A549 (cell line): ENCODE measurements at regions not wholly inside any gene's neighbourhood (a gene's known extent, or its start where the extent isn't known, plus 50 kb on each side); places are given as distances from the start of the nearest gene placed in this dataset.

Experiments
- ATAC-seq, 2 experiments: fragments of 200-7000 bp in 1 of 2; fragments of >200 bp in 1 of 2; cut with Nextera tagmentation in 1 of 2; cut with Tn5 transposase in 1 of 2; 3 replicates each; pipeline versions ENCODE4 v1.8.0 to v1.9.1; 2018 to 2020; ENCODE audit warnings: mild to moderate bottlenecking in 1 of 2, moderate library complexity in 1 of 2
- CTCF ChIA-PET: fragments of 300-600 bp; sonication (Branson Sonifier 250); formaldehyde crosslinking; extraction: SDS; loops from one replicate; lab custom pipeline; 2021; ENCODE audit warnings: antibody characterized with exemption, inconsistent platforms; lab: Yijun Ruan, JAX
- POLR2A ChIA-PET: fragments of 350-600 bp; formaldehyde crosslinking; extraction: SDS; loops from one replicate; lab custom pipeline; 2021; ENCODE audit warnings: antibody characterized with exemption, inconsistent platforms; lab: Yijun Ruan, JAX
- DNase-seq, 2 experiments: peaks; one replicate each; pipeline versions ENCODE4 v3.0.0 to v3.0.0-alpha.2; 2011 to 2016; ENCODE audit warnings: low read depth in 1 of 2, low spot score in 1 of 2
- FAIRE-seq: peaks from 2 replicates; lab custom pipeline; 2011; peaks lifted over from hg19 to GRCh38; lab: Jason Lieb, UNC
- H3K27ac ChIP-seq, 2 experiments: fragments of >200 bp; sonication (Bioruptor Twin); formaldehyde crosslinking; 3 replicates each; pipeline ENCODE4 v1.5.1; 2016 to 2017
- H3K4me1 ChIP-seq: fragments of >200 bp; sonication (Bioruptor Twin); formaldehyde crosslinking; 3 replicates; pipeline ENCODE4 v1.6.1; 2016
- H3K4me2 ChIP-seq: fragments of >200 bp; sonication (Bioruptor Twin); formaldehyde crosslinking; 3 replicates; pipeline ENCODE4 v1.6.1; 2016
- H3K4me3 ChIP-seq: fragments of >200 bp; sonication (Bioruptor Twin); formaldehyde crosslinking; 3 replicates; pipeline ENCODE4 v1.5.1; 2016
- H3K9me3 ChIP-seq: fragments of >200 bp; sonication (Bioruptor Twin); formaldehyde crosslinking; 3 replicates; pipeline ENCODE4 v1.6.1; 2016
- ATOH8 ChIP-seq: fragments of 250-450 bp; sonication (Bioruptor Pico); IDR thresholded peaks from 2 replicates; pipeline ENCODE4 v1.5.0; 2020; ENCODE audit warnings: low read depth, mild to moderate bottlenecking, moderate library complexity
- BCL3 ChIP-seq: fragments of >200 bp; sonication (Bioruptor Twin); formaldehyde crosslinking; IDR thresholded peaks from 3 replicates; pipeline ENCODE4 v1.6.1; 2016
- BHLHE40 ChIP-seq: IDR thresholded peaks from 2 replicates; pipeline ENCODE4 v1.6.1; 2012; ENCODE audit warnings: low read depth, low read length, inconsistent platforms
- CTCF ChIP-seq: fragments of >200 bp; sonication (Bioruptor Twin); formaldehyde crosslinking; IDR thresholded peaks from 3 replicates; pipeline ENCODE4 v1.5.1; 2016
- EP300 ChIP-seq, 2 experiments: fragments of >200 bp; sonication (Bioruptor Twin); formaldehyde crosslinking; IDR thresholded peaks; 2 replicates in 1 of 2; 3 replicates in 1 of 2; pipeline ENCODE4 v1.6.1; 2016 to 2017
- FOXS1 ChIP-seq: fragments of 250-450 bp; sonication (Bioruptor Pico); IDR thresholded peaks from 2 replicates; pipeline ENCODE4 v1.5.0; 2020; ENCODE audit warnings: mild to moderate bottlenecking, moderate library complexity
- HDAC2 ChIP-seq: fragments of 200-600 bp; sonication (generic); IDR thresholded peaks from 2 replicates; pipeline ENCODE4 v1.6.1; 2016
- HOXA7 ChIP-seq: fragments of 250-450 bp; sonication (Bioruptor Pico); IDR thresholded peaks from 2 replicates; pipeline ENCODE4 v1.5.0; 2020; ENCODE audit warnings: mild to moderate bottlenecking, moderate library complexity
- HOXB13 ChIP-seq: fragments of 250-450 bp; sonication (Bioruptor Pico); IDR thresholded peaks from 2 replicates; pipeline ENCODE4 v1.5.0; 2020; ENCODE audit warnings: low read depth, mild to moderate bottlenecking, moderate library complexity
- HOXB5 ChIP-seq: fragments of 250-450 bp; sonication (Bioruptor Pico); IDR thresholded peaks from 2 replicates; pipeline ENCODE4 v1.5.0; 2020; ENCODE audit warnings: mild to moderate bottlenecking, moderate library complexity
- JUN ChIP-seq, 2 experiments: fragments of >200 bp; sonication (Bioruptor Twin); formaldehyde crosslinking; IDR thresholded peaks; 2 replicates in 1 of 2; 3 replicates in 1 of 2; pipeline ENCODE4 v1.6.1; 2016 to 2017
- JUNB ChIP-seq: fragments of >200 bp; sonication (Bioruptor Twin); formaldehyde crosslinking; IDR thresholded peaks from 2 replicates; pipeline ENCODE4 v1.6.1; 2016
- KDM5A ChIP-seq: fragments of 200-600 bp; sonication (generic); IDR thresholded peaks from 2 replicates; pipeline ENCODE4 v1.6.1; 2016; ENCODE audit warnings: antibody characterized with exemption, mild to moderate bottlenecking
- MAFK ChIP-seq: fragments of 450-650 bp; IDR thresholded peaks from 2 replicates; pipeline ENCODE4 v1.6.1; 2014; ENCODE audit not compliant: partially characterized antibody
- NFE2L2 ChIP-seq: fragments of 150-350 bp; conservative IDR thresholded peaks from 2 replicates; pipeline ENCODE4 v1.6.1; 2014; ENCODE audit warnings: low read length
- RARB ChIP-seq: fragments of 250-450 bp; sonication (Bioruptor Pico); IDR thresholded peaks from 2 replicates; pipeline ENCODE4 v1.8.0; 2021; ENCODE audit warnings: mild to moderate bottlenecking, moderate library complexity
- RCOR1 ChIP-seq: fragments of 150-350 bp; IDR thresholded peaks from 2 replicates; pipeline ENCODE4 v1.6.1; 2014; ENCODE audit warnings: antibody characterized with exemption, low read length, low read depth
- REST ChIP-seq: fragments of 200-600 bp; sonication (generic); IDR thresholded peaks from 2 replicates; pipeline ENCODE4 v1.6.1; 2016; ENCODE audit warnings: antibody characterized with exemption, mild to moderate bottlenecking, moderate library complexity
- RNF2 ChIP-seq: fragments of 200-600 bp; sonication (generic); IDR thresholded peaks from 2 replicates; pipeline ENCODE4 v1.6.1; 2016; ENCODE audit warnings: low read depth, mild to moderate bottlenecking, antibody characterized with exemption, moderate library complexity, borderline replicate concordance
- SMC3 ChIP-seq: fragments of >200 bp; sonication (Bioruptor Twin); formaldehyde crosslinking; IDR thresholded peaks from 3 replicates; pipeline ENCODE4 v1.6.1; 2018; ENCODE audit warnings: inconsistent platforms
- SREBF2 ChIP-seq: fragments of 450-650 bp; IDR thresholded peaks from 2 replicates; pipeline ENCODE4 v1.6.1; 2014; ENCODE audit warnings: mild to moderate bottlenecking, moderate library complexity
- USF2 ChIP-seq: fragments of 450-650 bp; IDR thresholded peaks from 2 replicates; pipeline ENCODE4 v1.6.1; 2014; ENCODE audit warnings: antibody characterized with exemption
- ZNF302 ChIP-seq: fragments of 250-450 bp; sonication (Bioruptor Pico); IDR thresholded peaks from 2 replicates; pipeline ENCODE4 v1.9.0; 2021; ENCODE audit warnings: inconsistent platforms, mild to moderate bottlenecking, moderate library complexity
- WGBS: methylation state at CpG from one replicate; pipeline ENCODE4 v1.1.6; 2017; ENCODE audit errors: missing lambda C conversion rate; 5-methylcytosine and 5-hydroxymethylcytosine counted together

GRCh38 chr7:56287429-56288138 lies 171.4 kb upstream of the NUPR2 start:
- H3K9me3 ChIP-seq: no peaks in the 10 kb centered on the region; the same call in 1 of the 3 replicates
- H3K4me3 ChIP-seq: no peak overlapping the region
- H3K4me1 ChIP-seq: no peaks in the 10 kb centered on the region
- WGBS: 63% methylated on average over 56 of the region's 57 CpGs
- H3K27ac ChIP-seq: no peak overlapping the region
- POLR2A ChIA-PET: no interaction called here
- ATAC-seq: no peak
- TF ChIP-seq RCOR1 (no peak), NFE2L2 (no peak), MAFK (no peak), BCL3 (no peak), ZNF302 (no peak), FOXS1 (CRISPR knock-in tag) (no peak), ATOH8 (CRISPR knock-in tag) (no peak), SMC3 (no peak)
- TF ChIP-seq, all 56 proteins: peak for 0
- FAIRE-seq (no peak), DNase-seq (no peak)
- CTCF ChIA-PET: interaction anchor here (0.6 kb wide), 1 partner anchor 399 kb away, joined by 3 read pairs; no protein-coding TSS in a partner anchor
- no peak overlapping the region for H3K4me2 ChIP-seq

- WGBS: 0% methylated on average over 3 of the region's 7 CpGs
- H3K9me3 ChIP-seq: no peaks in the 10 kb centered on the region
- no peak for FAIRE-seq
Observed at GRCh38 chr7:56256108-56256507, 139.9 kb upstream of the NUPR2 start.

GRCh38 chr7:56250135-56250534 lies 133.9 kb upstream of the NUPR2 start:
- ChIA-PET POLR2A (no interaction called here), CTCF (no interaction called here)
- TF ChIP-seq KDM5A: no peak
- no peak for TF ChIP-seq HOXB13 (CRISPR knock-in tag)
- TF ChIP-seq RARB (CRISPR knock-in tag): no peak
- TF ChIP-seq REST: no peak
- TF ChIP-seq BCL3: no peak
- no peak for TF ChIP-seq CTCF
- TF ChIP-seq RNF2: no peak
- Histone ChIP-seq H3K4me1 (no peaks in the 10 kb centered on the region), H3K4me3 (no peak overlapping the region), H3K4me2 (no peak overlapping the region), H3K9me3 (peaks cover 5% of the 10 kb centered on the region; the same call in 1 of the 3 replicates), H3K27ac (no peak overlapping the region)
- WGBS: 4% methylated on average over 3 of the region's 3 CpGs
- FAIRE-seq (no peak), DNase-seq (no peak), ATAC-seq (no peak)

More at GRCh38 chr7:56256108-56256507, 139.9 kb upstream of the NUPR2 start:
- POLR2A ChIA-PET: no interaction called here
- TF ChIP-seq JUN (IDR thresholded peaks at IDR 0.05) (no peak), JUNB (no peak), RARB (CRISPR knock-in tag) (no peak), HOXB5 (CRISPR knock-in tag) (no peak), HOXA7 (no peak), USF2 (no peak), HDAC2 (no peak), SREBF2 (no peak), BHLHE40 (no peak), EP300 (IDR thresholded peaks at IDR 0.05) (no peak)
- Histone ChIP-seq H3K4me2 (no peak overlapping the region), H3K27ac (no peak overlapping the region), H3K4me3 (no peak overlapping the region), H3K4me1 (no peaks in the 10 kb centered on the region)
- DNase-seq: no peak
- no peak for ATAC-seq
- CTCF ChIA-PET: interaction anchor here (0.6 kb wide), 1 partner anchor 473 kb away, joined by 4 read pairs; no protein-coding TSS in a partner anchor
